H7 (cell line): ENCODE measurements at regions not wholly inside any gene's neighbourhood (a gene's known extent, or its start where the extent isn't known, plus 50 kb on each side); places are given as distances from the start of the nearest gene placed in this dataset.

ENCODE experiments used
- DNase-seq: peaks from one replicate; pipeline ENCODE4 v3.0.0; 2012
- H3K27me3 ChIP-seq: 2 replicates; pipeline ENCODE4 v1.6.0; 2011; ENCODE audit warnings: mild to moderate bottlenecking, low read length; ENCODE audit not compliant: control insufficient read depth, insufficient read depth
- H3K36me3 ChIP-seq: replicated peaks from 2 replicates; pipeline ENCODE4 v1.5.1; 2011; ENCODE audit warnings: low read length; ENCODE audit not compliant: control insufficient read depth, insufficient read depth
- H3K4me3 ChIP-seq: 2 replicates; pipeline ENCODE4 v1.5.1; 2011; ENCODE audit warnings: low read depth, mild to moderate bottlenecking, control low read depth, low read length, moderate library complexity; ENCODE audit not compliant: insufficient read depth

DNA sequence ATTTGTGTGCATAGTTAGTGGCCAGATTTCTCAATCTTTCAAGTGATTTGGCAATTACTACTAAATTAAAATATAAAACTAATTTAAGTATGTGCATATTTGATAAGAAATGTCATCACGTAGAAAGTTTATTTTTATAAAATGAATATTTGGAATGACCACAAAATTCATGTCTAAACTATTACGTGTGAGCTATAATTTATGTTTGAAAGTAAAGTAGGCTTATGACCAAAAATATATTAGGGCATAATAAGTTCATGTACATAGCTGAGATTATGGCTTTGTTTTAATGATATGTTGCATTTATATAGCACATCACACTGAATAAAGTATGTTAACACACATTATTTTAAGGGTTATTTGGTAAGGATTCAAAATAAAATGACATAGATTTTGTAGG, 1532.6 kb downstream of the C4orf33 start:
- no peaks in the 10 kb centered on the region for H3K36me3 ChIP-seq

DNA sequence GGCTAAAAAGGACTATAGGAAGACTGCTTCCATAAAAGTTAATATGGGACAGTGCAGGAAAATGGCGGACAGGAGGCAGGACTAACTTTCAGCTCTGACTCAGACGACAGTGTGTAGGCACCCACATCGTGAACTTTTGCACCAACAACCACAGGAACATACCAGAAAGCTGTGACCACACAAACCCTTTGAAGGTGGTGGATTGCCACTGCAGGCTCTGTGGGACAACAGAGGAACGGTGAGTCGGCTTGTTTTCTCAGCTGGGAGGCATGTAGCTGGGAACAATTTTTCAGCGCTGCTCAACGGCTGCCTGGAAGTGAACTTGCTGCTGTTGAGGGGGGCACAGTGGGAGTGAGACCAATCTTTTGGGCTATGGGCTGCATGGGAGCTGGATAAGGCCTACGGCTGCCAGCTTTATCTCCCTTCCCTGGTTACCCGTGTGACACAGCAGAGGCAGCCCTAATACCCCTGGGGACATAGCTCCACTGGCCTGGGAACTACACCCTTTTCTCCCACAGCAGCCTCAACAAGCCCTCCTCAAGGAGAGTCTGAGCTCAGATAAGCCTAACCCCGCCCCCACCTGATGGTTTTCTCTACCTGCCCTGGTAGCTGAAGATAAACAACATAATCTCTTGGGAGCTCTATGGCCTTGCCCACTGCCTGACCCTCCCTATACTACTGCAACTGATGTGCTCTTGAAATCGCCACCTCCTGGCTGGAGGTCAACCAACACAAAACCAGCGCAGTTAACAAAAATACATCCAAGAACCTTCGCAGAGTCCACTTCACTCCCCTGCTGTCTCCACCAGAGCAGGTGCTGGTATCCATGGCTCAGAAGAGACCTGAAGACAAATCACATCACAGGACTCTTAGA, 1537.0 kb downstream of the C4orf33 start:
- H3K4me3 ChIP-seq = no peak overlapping the region
- no peaks in the 10 kb centered on the region for H3K27me3 ChIP-seq
- DNase-seq = no peak
- no peaks in the 10 kb centered on the region for H3K36me3 ChIP-seq

More for the DNA sequence above, 1532.6 kb downstream of the C4orf33 start:
- Histone ChIP-seq H3K4me3 (no peak overlapping the region), H3K27me3 (no peaks in the 10 kb centered on the region)
- DNase-seq = no peak

DNA sequence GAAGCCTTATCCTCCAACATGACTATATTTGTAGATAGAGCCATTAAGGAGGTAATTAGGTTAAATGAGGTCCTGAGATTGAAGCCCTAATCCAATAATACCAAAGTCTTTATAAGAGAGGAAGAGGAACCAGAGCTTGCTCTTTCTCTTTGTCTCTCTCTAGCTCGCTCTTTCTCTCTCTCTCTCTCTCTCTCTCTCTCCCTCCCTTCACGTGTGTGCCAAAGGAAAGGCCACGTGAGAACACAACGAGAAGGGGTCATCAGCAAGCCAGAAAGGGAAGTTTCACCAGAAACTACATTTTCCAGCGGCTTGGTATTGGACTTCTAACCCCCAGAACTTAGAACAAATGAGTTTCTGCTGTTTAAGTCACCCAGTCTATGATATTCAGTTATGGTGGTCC, 1540.5 kb downstream of the C4orf33 start:
- no peak for DNase-seq
- H3K36me3 ChIP-seq = no peaks in the 10 kb centered on the region
- no peak overlapping the region for H3K4me3 ChIP-seq
- no peaks in the 10 kb centered on the region for H3K27me3 ChIP-seq

DNA sequence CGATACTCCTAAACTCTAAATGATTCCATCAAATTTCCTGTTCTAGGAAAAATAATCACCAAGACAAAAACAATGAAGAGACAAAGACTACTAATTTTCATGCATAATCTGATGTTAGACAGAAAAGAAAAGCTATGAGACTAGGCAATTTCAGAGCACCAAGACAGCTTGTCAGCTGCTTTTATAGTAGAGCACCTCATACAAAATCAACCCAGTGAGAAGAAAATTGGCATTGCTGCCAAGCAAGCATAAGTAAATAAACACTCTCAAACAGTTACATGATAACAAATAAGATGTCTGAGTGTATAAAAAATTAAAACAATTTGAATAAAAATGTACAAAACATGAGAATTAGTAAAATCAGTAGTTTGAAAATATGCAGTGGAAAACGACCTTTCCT, 1544.6 kb downstream of the C4orf33 start:
- no peaks in the 10 kb centered on the region for H3K36me3 ChIP-seq
- no peak for DNase-seq
- no peak overlapping the region for H3K4me3 ChIP-seq
- H3K27me3 ChIP-seq = no peaks in the 10 kb centered on the region

DNA sequence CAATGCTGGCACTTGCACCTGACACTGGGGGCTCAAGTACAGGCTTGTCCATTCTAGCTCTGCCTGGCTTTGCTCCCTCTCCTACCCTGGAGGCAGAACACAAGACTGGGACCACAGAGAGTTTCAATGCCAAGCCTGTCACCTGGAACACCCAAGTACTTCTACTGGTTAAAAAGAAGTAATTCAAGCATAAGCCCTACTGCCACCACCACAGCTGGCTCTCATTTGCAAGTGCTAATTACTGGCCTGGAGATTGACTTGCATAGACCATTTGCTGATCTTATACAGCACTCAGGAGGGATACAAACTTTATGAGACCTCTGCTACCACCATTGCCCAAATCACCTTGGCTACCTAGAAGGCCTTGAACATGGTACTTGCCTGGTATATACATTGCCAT, 1550.9 kb downstream of the C4orf33 start:
- no peak for DNase-seq
- no peaks in the 10 kb centered on the region for H3K27me3 ChIP-seq

DNA sequence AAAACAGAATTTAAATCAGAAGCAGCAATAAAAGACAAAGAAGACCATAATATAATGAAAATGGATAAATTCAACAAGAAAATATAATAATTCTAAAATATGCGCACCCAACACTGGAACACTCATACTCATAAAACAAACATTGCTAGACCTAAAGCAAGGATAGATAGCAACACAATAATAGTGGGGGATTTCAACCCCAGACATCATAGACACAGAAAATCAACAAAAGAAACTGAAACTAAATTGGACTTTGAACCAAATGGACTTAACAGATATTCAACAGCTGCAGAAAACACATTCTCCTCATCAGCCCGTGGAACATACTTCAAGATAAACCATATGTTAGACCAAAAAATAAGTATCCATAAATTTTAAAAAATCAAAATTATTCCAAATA, 1552.6 kb downstream of the C4orf33 start:
- no peak overlapping the region for H3K4me3 ChIP-seq
- DNase-seq = no peak
- no peaks in the 10 kb centered on the region for H3K36me3 ChIP-seq
- H3K27me3 ChIP-seq = no peaks in the 10 kb centered on the region

More for the DNA sequence above, 1550.9 kb downstream of the C4orf33 start:
- Histone ChIP-seq H3K4me3 (no peak overlapping the region), H3K36me3 (no peaks in the 10 kb centered on the region)

DNA sequence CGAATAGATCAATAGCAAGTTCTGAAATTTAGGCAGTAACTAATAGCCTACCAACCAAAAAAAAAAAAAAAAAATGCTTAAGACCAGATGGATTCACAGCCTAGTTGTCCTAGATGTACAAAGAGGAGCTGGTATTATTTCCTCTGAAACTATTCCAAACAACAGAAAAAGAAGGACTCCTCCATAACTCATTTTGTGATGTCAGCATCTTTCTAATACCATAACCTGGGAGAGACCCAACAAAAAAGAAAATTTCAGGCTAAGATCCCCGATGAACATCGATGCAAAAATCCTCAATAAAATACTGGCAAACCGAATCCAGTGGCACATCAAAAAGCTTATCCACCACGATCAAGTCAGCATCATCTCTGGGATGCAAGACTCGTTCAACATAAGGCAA, 1557.9 kb downstream of the C4orf33 start:
- Histone ChIP-seq H3K36me3 (no peaks in the 10 kb centered on the region), H3K27me3 (no peaks in the 10 kb centered on the region), H3K4me3 (no peak overlapping the region)
- DNase-seq = no peak

DNA sequence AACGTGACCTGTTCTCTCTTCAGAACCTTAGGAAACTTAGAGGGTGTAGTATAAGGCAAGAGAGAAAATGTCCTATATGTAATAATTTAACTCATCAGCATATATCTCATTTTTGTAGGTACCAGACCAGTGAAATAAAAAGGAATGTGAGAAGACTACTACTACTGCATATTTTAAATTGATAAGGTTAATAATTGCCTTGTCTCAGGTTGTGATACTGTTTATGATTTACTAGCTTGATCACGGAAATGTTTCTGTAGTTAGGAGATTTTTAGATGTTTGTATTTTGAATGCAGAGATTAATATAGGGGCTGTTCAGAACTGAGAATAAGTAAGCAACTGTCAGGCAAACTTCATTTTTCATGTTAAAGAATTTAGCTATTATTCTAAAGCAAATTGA, 1563.4 kb downstream of the C4orf33 start:
- Histone ChIP-seq H3K27me3 (no peaks in the 10 kb centered on the region), H3K4me3 (no peak overlapping the region), H3K36me3 (no peaks in the 10 kb centered on the region)
- DNase-seq = no peak

DNA sequence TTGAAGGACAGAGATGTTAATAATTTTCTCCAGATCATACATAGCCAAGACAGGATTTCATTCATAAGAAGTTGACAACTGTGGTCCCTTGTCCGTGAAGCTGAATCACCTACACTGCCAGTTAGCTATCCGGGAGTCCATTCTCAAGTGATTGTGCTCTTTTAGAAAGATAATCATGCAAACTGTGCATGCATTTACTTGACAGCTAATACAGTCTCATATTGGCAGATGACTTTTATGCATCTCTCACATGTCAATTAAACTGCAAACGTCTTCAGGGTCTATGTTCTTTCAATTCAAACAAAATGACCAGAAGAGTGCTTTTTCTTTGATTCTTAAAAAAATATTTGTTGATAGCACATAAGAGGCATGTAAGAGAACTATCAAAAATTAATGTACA, 1572.9 kb downstream of the C4orf33 start:
- H3K4me3 ChIP-seq = no peak overlapping the region
- H3K36me3 ChIP-seq = no peaks in the 10 kb centered on the region

DNA sequence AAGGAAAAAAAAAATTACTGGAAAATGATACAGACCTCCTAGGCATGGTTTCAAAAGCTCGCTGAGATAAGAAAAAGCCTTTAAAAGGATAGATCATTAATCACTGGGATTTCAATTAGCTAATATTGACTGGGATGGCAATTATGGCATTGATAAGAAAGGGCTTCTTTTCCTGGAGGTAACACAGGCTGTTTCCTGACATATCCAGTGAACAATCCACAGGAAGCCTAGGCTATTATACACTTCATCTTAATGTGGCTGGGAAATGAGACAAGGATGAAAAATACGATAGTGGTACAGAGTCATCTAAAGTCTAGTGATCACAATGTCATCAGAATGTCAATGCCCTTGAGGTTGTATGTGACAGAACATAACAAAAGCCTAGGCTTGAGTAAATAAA, 1579.3 kb downstream of the C4orf33 start:
- DNase-seq = no peak
- no peaks in the 10 kb centered on the region for H3K27me3 ChIP-seq
- no peaks in the 10 kb centered on the region for H3K36me3 ChIP-seq
- no peak overlapping the region for H3K4me3 ChIP-seq

More for the DNA sequence above, 1572.9 kb downstream of the C4orf33 start:
- no peak for DNase-seq
- H3K27me3 ChIP-seq = no peaks in the 10 kb centered on the region

DNA sequence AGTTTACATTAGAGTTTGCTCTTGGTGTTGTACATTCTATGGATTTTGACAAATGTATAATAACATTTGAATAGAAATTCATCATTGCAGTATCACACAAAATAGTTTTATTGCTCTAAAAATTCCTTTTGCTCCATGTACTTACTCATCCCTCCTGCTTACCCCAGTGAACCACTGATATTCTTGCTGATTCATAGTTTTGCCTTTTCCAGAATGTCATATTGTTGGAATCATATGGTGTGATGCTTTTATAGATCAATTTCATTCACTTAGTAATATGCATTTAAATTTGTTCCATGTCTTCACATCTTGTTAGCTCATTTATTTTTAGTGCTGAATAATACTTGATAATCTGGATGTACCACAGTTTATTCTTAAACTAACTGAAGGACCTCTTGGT, 1593.2 kb downstream of the C4orf33 start:
- H3K4me3 ChIP-seq = no peak overlapping the region
- DNase-seq = no peak
- H3K36me3 ChIP-seq = no peaks in the 10 kb centered on the region
- no peaks in the 10 kb centered on the region for H3K27me3 ChIP-seq

DNA sequence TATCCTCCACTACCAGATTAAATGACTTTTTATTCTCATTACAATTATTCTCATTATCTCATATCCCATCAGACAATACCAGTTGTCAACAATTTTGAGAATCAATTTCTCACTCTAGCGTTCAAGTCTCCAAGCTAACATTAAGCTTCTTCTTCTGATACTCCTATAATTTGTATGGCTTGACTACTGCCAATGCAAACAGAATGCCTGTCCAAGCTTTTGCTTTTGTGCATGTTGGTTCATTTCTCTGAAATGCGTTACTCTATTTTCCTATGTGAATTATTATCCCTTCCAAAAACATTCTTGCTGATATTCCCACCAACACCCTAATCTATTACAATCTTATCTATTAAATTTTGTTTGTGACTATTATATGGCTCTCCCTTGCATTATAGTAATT, 1602.3 kb downstream of the C4orf33 start:
- Histone ChIP-seq H3K4me3 (no peak overlapping the region), H3K36me3 (no peaks in the 10 kb centered on the region), H3K27me3 (no peaks in the 10 kb centered on the region)
- no peak for DNase-seq

DNA sequence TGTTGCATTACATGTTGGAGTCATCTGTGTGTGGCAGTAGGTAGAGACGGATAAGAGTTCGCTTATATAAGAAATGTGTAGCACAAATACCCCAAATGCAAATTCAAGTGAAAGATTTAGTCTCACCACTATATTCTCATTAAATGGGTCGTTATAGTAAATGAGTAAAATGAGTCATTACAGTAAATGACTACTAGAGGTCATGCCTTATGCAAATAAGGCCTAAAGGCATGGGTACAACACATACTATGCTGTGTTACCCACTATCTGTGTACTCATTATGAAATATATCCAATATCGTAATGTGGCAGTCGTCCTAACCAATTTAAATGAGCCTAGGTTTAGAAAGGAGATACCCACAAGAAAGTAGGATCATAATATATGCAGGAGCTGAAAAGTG, 1603.1 kb downstream of the C4orf33 start:
- Histone ChIP-seq H3K36me3 (no peaks in the 10 kb centered on the region), H3K27me3 (no peaks in the 10 kb centered on the region), H3K4me3 (no peak overlapping the region)
- no peak for DNase-seq

DNA sequence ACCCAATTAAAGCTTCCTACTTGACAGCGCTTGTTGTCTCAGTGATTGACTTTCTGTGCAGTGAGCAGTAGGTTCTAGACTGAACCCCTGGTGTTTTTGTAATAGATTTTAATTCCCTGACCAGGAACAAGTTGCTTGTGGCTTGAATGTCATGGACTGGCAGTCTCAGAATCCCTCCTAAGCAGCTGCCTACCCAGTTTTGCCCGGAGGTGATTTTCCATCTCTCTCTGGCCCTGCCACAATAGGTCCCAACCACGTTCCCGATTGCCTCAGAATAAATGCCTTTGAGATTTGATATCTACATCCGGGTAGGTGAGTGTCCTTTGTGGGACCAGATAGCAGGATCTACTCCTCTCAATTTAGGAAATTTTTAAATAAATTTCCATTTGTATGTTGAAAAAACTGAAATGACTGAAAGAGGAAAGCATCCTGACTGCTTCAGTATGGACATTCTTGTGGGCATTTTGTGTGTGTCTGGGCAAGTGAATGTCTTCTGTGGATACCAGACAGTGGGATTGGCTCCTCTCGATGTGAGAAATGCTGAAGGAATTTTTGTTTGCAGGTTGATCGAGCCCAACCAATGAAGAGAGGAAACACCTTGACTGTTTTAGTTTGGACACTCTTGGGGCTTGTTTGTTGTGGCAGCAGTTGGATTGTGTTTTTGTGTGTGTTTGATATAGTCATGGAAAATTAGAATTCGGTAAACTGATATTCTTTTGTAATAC, 1607.4 kb downstream of the C4orf33 start:
- Histone ChIP-seq H3K27me3 (no peaks in the 10 kb centered on the region), H3K4me3 (no peak overlapping the region), H3K36me3 (no peaks in the 10 kb centered on the region)
- DNase-seq = no peak

DNA sequence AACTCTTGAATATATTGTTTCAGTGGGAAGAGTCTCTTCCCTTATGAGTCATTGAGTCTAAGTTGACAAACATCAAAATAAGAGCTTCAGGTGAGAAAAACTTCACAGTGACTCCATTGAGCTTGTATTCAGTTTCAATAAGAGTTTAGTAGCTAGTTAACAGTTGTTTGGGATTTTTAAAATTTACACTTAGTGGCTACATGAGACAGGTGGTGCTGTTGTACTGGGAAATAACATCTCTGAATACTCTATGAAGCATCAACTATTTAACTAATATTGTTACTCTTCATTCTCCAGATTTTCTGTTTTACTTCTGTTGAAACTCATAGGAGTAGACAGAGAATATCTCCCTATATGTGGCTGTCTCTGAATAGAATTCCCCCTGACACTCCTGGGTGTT, 1609.1 kb downstream of the C4orf33 start:
- Histone ChIP-seq H3K4me3 (no peak overlapping the region), H3K36me3 (no peaks in the 10 kb centered on the region), H3K27me3 (no peaks in the 10 kb centered on the region)
- DNase-seq = no peak
